HEK293T (cell line): ENCODE measurements at regions not wholly inside any gene's neighbourhood (a gene's known extent, or its start where the extent isn't known, plus 50 kb on each side); places are given as distances from the start of the nearest gene placed in this dataset.

Experiments
- ARNT ChIP-seq: fragments of 450-650 bp; IDR thresholded peaks from 2 replicates; pipeline ENCODE4 v1.6.1; 2017; ENCODE audit warnings: mild to moderate bottlenecking
- FOXA1 ChIP-seq: fragments of 450-650 bp; IDR thresholded peaks from 2 replicates; pipeline ENCODE4 v1.6.1; 2016; ENCODE audit warnings: mild to moderate bottlenecking
- FOXK2 ChIP-seq: fragments of 450-650 bp; IDR thresholded peaks from 2 replicates; pipeline ENCODE4 v1.6.1; 2016; ENCODE audit warnings: mild to moderate bottlenecking
- TF ChIP-seq, protein P1 (sequence below): fragments of 450-650 bp; IDR thresholded peaks from 2 replicates; pipeline ENCODE4 v1.6.1; 2016

DNA sequence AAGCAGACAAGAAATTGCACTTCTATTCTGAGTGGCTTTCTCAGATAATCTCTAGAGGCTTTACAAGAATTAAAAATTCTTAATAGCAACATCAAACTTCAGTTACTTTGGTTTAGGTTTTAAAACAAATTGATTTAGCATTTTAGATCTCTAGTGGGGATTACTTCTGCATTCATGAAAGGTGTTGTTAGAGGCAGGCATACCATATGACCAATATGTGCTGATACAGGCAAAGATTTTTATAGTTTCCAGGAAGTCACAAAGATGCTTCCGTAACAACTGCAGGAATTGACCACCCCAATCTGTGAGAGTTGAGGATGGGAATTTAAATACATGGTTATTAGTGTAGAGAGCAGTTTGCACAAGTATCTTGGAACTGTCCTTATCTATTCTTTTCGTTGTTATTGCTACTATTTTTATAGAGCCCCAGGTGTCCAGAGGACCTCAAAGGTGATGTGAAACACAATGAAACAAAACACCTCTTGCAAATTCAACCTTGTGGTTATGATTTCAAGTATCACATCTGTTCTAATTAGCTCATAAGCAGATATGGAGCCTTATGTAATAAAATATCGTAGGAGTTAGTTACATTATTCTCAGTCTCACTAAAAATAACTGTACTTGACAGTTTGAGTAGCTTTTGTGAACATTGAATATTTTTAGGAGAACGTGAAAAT, 512.7 kb upstream of the ADGRL4 start:
- no peak for TF ChIP-seq ARNT
- TF ChIP-seq FOXA1 = no peak
- TF ChIP-seq, protein P1, sequence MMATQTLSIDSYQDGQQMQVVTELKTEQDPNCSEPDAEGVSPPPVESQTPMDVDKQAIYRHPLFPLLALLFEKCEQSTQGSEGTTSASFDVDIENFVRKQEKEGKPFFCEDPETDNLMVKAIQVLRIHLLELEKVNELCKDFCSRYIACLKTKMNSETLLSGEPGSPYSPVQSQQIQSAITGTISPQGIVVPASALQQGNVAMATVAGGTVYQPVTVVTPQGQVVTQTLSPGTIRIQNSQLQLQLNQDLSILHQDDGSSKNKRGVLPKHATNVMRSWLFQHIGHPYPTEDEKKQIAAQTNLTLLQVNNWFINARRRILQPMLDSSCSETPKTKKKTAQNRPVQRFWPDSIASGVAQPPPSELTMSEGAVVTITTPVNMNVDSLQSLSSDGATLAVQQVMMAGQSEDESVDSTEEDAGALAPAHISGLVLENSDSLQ = no peak
- no peak for TF ChIP-seq FOXK2
